ENCODE measurements at regions not wholly inside any gene's neighbourhood (a gene's known extent, or its start where the extent isn't known, plus 50 kb on each side); places are given as distances from the start of the nearest gene placed in this dataset.

DNA sequence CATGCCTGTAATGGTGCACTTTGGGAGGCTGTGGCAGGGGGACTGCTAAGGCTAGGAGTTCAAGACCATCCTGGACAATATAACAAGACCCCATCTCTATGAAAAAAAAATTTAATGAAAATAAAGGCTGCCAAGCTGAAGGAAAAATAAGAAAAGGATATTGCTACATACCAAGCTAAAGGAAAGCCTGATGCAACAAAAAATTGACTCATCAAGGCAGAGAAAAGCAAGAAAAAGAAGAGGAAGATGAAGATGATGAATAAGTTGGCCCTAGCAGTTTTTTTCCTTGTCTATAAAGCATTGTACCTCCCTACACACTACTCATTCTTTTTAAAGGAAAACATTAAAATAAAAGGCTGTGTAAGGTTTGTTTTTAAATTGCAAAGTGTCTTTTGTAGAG is 441.9 kb upstream of the MDFIC2 start:
- no peak overlapping the region for H3K9ac ChIP-seq (ENCODE audit: low read depth, low read length)
- H3K4me1 ChIP-seq (ENCODE audit: insufficient read depth, low read length): no peaks in the 10 kb centered on the region
- no peaks in the 10 kb centered on the region for H3K36me3 ChIP-seq (ENCODE audit: insufficient read depth, low read length)
- H3K27ac ChIP-seq (ENCODE audit: low read depth, low read length): no peak overlapping the region
- H3K4me3 ChIP-seq (ENCODE audit: low read length): no peak overlapping the region
- no peaks in the 10 kb centered on the region for H3K27me3 ChIP-seq (ENCODE audit: insufficient read depth, low read length)
- H3K9me3 ChIP-seq (ENCODE audit: insufficient read depth, low read depth, low read length): no peaks in the 10 kb centered on the region

DNA sequence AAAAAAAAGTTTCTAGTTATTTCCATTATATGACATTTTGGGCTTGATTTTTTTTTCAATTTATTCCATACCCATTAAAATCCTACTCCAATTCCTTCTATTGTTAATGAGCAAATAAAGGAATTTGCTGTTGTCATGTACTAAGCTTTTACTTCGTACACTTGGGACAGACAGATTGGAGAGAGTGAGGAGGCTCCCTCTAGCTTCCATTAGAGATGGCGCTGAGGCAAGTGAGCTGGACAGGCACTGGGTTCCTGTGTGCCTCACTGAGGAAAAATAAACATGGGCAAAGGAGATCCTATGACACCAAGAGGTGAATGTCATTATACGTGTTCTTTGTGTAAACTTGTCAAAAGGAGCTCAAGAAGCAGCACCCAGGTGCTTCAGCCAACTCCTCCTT is 441.1 kb upstream of the MDFIC2 start:
- no peak overlapping the region for H3K4me3 ChIP-seq (ENCODE audit: low read length)
- H3K9ac ChIP-seq (ENCODE audit: low read depth, low read length): no peak overlapping the region
- H3K27me3 ChIP-seq (ENCODE audit: insufficient read depth, low read length): no peaks in the 10 kb centered on the region
- H3K9me3 ChIP-seq (ENCODE audit: insufficient read depth, low read depth, low read length): no peaks in the 10 kb centered on the region
- WGBS: 86% methylated on average over 3 of the region's 3 CpGs
- no peak overlapping the region for H3K27ac ChIP-seq (ENCODE audit: low read depth, low read length)
- H3K36me3 ChIP-seq (ENCODE audit: insufficient read depth, low read length): no peaks in the 10 kb centered on the region
- H3K4me1 ChIP-seq (ENCODE audit: insufficient read depth, low read length): peaks cover 5% of the 10 kb centered on the region; the same call in 1 of the 2 replicates

DNA sequence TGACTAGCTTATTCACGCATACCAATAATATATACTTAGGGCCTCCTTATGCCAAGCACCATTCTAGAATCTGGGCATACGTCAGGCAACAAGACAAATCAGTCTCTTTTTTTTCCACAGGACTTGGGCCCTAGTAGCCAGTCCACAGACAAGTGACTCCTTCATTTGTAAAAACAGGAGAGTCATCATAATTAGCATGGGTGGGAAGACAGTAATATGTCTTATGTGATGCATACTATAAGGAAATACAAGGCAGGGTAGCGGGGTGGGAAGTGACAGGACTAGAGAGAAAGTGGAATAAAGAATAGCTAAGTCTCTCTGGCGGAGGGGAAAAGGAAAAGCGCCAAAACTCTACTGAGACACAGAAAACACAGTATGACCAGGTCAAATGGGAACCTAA is 439.6 kb upstream of the MDFIC2 start:
- no peak overlapping the region for H3K9ac ChIP-seq (ENCODE audit: low read depth, low read length)
- no peak overlapping the region for H3K27ac ChIP-seq (ENCODE audit: low read depth, low read length)
- no peaks in the 10 kb centered on the region for H3K36me3 ChIP-seq (ENCODE audit: insufficient read depth, low read length)
- WGBS: 93% methylated on average over 5 of the region's 5 CpGs
- no peaks in the 10 kb centered on the region for H3K27me3 ChIP-seq (ENCODE audit: insufficient read depth, low read length)
- H3K9me3 ChIP-seq (ENCODE audit: insufficient read depth, low read depth, low read length): no peaks in the 10 kb centered on the region
- peaks cover 8% of the 10 kb centered on the region for H3K4me1 ChIP-seq (ENCODE audit: insufficient read depth, low read length)
- no peak overlapping the region for H3K4me3 ChIP-seq (ENCODE audit: low read length)

DNA sequence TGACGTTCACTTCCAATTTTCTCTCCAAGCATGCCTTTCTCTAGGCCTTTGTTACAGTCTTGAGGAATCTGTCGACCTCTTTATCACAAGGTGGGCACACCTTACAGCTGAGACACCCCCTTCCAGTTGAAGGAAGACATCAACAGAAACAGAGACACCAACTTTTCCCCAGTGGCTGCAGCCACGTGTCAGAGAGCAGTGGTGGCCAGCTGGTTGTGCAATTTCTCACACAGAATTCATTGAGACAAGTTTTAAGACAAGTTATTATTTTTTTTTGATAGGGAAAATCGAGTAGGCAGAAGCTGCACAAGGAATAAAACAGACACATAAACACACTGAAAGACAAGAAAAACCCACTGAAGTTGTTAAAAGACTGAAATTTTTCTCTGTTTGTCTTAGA is 436.7 kb upstream of the MDFIC2 start:
- Histone ChIP-seq H3K27me3 (ENCODE audit: insufficient read depth, low read length) (no peaks in the 10 kb centered on the region), H3K4me1 (ENCODE audit: insufficient read depth, low read length) (peaks cover 8% of the 10 kb centered on the region), H3K9ac (ENCODE audit: low read depth, low read length) (no peak overlapping the region), H3K4me3 (ENCODE audit: low read length) (no peak overlapping the region), H3K9me3 (ENCODE audit: insufficient read depth, low read depth, low read length) (no peaks in the 10 kb centered on the region), H3K27ac (ENCODE audit: low read depth, low read length) (no peak overlapping the region), H3K36me3 (ENCODE audit: insufficient read depth, low read length) (no peaks in the 10 kb centered on the region)
- WGBS: 76% methylated on average over 3 of the region's 4 CpGs

DNA sequence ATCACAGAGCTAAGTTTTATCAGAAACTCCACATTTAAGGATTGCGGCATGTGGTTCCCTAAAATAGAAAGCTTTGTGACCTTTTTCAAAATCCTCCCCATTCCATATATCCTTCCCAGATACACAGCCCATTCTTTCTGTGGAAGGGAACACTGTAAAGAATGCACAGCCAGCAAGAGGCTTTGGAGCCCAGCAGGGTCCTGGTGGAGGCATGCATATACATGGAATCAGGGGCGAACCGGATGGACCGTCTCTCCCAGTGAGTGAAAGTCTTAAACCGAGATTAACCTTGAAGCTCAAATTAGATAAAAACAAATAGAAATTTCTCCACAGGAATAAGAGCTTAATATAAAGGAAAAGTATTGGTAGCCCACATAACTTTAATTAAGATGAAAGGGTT is 436.2 kb upstream of the MDFIC2 start:
- 80% methylated on average over 4 of the region's 5 CpGs for WGBS
- no peaks in the 10 kb centered on the region for H3K9me3 ChIP-seq (ENCODE audit: insufficient read depth, low read depth, low read length)
- no peaks in the 10 kb centered on the region for H3K27me3 ChIP-seq (ENCODE audit: insufficient read depth, low read length)
- H3K4me1 ChIP-seq (ENCODE audit: insufficient read depth, low read length): peaks cover 8% of the 10 kb centered on the region
- H3K4me3 ChIP-seq (ENCODE audit: low read length): no peak overlapping the region
- H3K9ac ChIP-seq (ENCODE audit: low read depth, low read length): no peak overlapping the region
- H3K36me3 ChIP-seq (ENCODE audit: insufficient read depth, low read length): no peaks in the 10 kb centered on the region
- H3K27ac ChIP-seq (ENCODE audit: low read depth, low read length): no peak overlapping the region

DNA sequence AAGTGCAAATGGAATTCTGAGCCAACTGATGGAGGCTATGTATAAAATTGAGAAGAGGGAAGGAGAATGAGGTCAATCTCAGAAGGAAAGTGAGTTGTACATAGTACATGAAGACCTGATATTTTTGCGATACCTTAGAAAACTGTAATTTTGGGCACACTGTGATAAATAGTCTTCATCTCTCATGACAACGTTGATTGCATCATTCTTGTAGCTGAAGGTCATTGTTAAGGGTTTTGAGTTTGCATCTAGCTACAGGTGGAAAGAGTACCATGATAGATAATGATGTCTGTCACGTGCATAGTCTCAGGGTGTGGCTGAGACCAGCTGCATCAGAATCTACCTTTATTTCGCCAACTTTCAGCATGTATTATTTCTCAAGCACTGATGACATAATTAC is 435.4 kb upstream of the MDFIC2 start:
- no peak overlapping the region for H3K4me3 ChIP-seq (ENCODE audit: low read length)
- no peak overlapping the region for H3K9ac ChIP-seq (ENCODE audit: low read depth, low read length)
- H3K9me3 ChIP-seq (ENCODE audit: insufficient read depth, low read depth, low read length): no peaks in the 10 kb centered on the region
- H3K27me3 ChIP-seq (ENCODE audit: insufficient read depth, low read length): no peaks in the 10 kb centered on the region
- 73% methylated on average over 4 of the region's 4 CpGs for WGBS
- no peaks in the 10 kb centered on the region for H3K36me3 ChIP-seq (ENCODE audit: insufficient read depth, low read length)
- H3K27ac ChIP-seq (ENCODE audit: low read depth, low read length): no peak overlapping the region
- peaks cover 8% of the 10 kb centered on the region for H3K4me1 ChIP-seq (ENCODE audit: insufficient read depth, low read length)

DNA sequence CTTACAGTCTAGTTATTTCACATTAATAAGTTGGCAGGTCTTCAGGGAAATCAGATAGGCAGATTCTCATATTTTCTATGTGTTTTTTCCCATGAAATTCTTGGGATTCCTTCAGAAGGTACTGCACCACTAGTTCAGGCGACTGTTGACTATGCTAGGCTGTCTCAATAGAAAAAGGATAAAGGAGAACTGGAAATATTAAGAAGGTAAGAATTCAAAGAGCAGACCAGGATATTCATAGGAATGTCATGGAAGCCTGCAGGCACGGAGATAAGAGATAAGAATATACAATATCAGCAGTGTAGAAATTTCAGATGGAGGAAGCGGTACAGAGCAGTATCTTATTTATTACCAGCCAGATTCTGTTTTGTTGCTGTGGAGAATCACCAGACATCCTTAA is 432.1 kb upstream of the MDFIC2 start:
- Histone ChIP-seq H3K4me3 (ENCODE audit: low read length) (no peak overlapping the region), H3K4me1 (ENCODE audit: insufficient read depth, low read length) (peaks cover 8% of the 10 kb centered on the region), H3K9me3 (ENCODE audit: insufficient read depth, low read depth, low read length) (no peaks in the 10 kb centered on the region), H3K27ac (ENCODE audit: low read depth, low read length) (no peak overlapping the region), H3K9ac (ENCODE audit: low read depth, low read length) (no peak overlapping the region), H3K27me3 (ENCODE audit: insufficient read depth, low read length) (no peaks in the 10 kb centered on the region), H3K36me3 (ENCODE audit: insufficient read depth, low read length) (no peaks in the 10 kb centered on the region)
- 97% methylated on average over 2 of the region's 3 CpGs for WGBS

DNA sequence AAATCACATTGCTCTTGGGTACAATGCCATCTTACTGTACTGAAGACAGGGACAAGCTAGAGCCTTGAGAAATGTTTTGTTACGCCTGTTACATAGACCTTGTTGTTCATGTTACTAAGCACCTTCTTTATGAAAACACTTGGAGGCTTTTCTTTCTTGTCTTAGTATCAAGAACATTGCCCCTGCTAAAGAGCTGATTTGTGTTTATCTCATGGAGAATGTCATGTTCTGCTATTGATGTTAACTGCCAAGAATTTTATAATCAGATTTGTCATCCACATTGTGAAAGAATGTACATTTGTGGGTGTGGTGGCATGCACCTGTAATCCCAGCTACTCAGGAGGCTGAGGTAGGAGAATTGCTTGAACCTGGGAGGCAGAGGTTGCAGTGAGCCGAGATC is 431.3 kb upstream of the MDFIC2 start:
- Histone ChIP-seq H3K27me3 (ENCODE audit: insufficient read depth, low read length) (no peaks in the 10 kb centered on the region), H3K9me3 (ENCODE audit: insufficient read depth, low read depth, low read length) (no peaks in the 10 kb centered on the region), H3K36me3 (ENCODE audit: insufficient read depth, low read length) (no peaks in the 10 kb centered on the region), H3K4me1 (ENCODE audit: insufficient read depth, low read length) (peaks cover 4% of the 10 kb centered on the region), H3K27ac (ENCODE audit: low read depth, low read length) (no peak overlapping the region), H3K4me3 (ENCODE audit: low read length) (no peak overlapping the region), H3K9ac (ENCODE audit: low read depth, low read length) (no peak overlapping the region)
- whole genome bisulfite sequencing: 100% methylated on average over 1 of the region's 2 CpGs

DNA sequence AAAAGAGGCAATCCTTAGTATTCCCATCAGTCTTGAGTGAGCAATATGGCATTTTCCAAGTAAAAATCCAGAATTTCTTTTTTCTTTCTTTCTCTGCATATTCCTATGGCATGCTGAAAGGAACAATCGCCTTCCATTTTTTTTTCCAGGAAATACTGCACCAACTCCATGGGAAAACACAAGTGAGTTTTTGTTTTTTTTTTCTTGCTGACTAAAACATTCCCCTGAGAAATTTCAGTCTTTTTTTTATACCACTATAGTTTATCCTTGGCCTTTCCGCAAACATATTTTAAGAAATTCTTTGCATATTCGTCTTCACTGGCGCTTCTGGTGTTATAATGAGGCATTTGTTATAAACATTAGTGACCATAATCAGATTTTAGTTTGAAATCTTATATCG is 429.6 kb upstream of the MDFIC2 start:
- WGBS: 92% methylated on average over 4 of the region's 5 CpGs
- no peaks in the 10 kb centered on the region for H3K9me3 ChIP-seq (ENCODE audit: insufficient read depth, low read depth, low read length)
- H3K36me3 ChIP-seq (ENCODE audit: insufficient read depth, low read length): no peaks in the 10 kb centered on the region
- H3K4me1 ChIP-seq (ENCODE audit: insufficient read depth, low read length): peaks cover 7% of the 10 kb centered on the region; the same call in 1 of the 2 replicates
- no peak overlapping the region for H3K27ac ChIP-seq (ENCODE audit: low read depth, low read length)
- no peak overlapping the region for H3K9ac ChIP-seq (ENCODE audit: low read depth, low read length)
- no peaks in the 10 kb centered on the region for H3K27me3 ChIP-seq (ENCODE audit: insufficient read depth, low read length)
- no peak overlapping the region for H3K4me3 ChIP-seq (ENCODE audit: low read length)

DNA sequence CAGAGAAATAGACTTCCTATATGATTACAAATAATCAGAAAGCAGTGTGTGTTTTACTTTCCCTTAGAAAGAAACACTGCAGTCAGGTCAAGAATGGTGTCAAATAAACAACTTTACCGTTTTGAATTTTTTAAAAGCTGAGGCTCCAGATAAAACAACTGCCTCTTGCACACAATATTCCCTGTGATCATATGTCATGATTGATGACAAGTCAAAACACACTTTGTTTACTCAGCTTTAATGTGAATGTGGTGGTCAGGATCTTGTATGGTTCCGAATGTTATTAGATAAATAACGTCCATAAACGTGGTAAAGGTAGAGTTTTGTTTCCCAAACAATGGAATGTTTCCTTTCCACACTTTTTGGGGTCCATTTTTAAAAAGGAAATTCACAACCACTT is 428.4 kb upstream of the MDFIC2 start:
- H3K4me3 ChIP-seq (ENCODE audit: low read length): no peak overlapping the region
- H3K4me1 ChIP-seq (ENCODE audit: insufficient read depth, low read length): peaks cover 7% of the 10 kb centered on the region; the same call in 1 of the 2 replicates
- H3K27ac ChIP-seq (ENCODE audit: low read depth, low read length): no peak overlapping the region
- H3K27me3 ChIP-seq (ENCODE audit: insufficient read depth, low read length): no peaks in the 10 kb centered on the region
- 93% methylated on average over 4 of the region's 4 CpGs for WGBS
- H3K9me3 ChIP-seq (ENCODE audit: insufficient read depth, low read depth, low read length): no peaks in the 10 kb centered on the region
- no peaks in the 10 kb centered on the region for H3K36me3 ChIP-seq (ENCODE audit: insufficient read depth, low read length)
- no peak overlapping the region for H3K9ac ChIP-seq (ENCODE audit: low read depth, low read length)

DNA sequence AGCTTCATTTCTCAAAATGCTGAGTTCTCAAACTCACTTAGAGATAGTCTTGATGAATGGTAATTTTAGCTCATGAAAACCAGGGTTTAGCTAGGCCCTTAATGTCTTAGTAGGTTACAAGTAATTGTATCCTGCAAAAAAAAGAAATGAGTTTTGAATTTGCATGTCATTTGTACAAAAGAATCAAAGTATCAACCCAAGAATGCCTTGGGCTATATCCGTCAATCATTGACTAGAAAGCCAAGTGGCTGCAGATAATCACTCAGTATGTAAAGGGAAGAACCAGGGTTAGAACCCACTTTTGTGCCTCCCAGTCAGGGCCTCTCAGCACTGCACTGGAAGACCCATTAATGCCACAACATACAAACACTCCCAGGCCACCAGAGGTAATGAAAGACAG is 427.6 kb upstream of the MDFIC2 start:
- Histone ChIP-seq H3K27me3 (ENCODE audit: insufficient read depth, low read length) (no peaks in the 10 kb centered on the region), H3K4me3 (ENCODE audit: low read length) (no peak overlapping the region), H3K9me3 (ENCODE audit: insufficient read depth, low read depth, low read length) (no peaks in the 10 kb centered on the region), H3K36me3 (ENCODE audit: insufficient read depth, low read length) (no peaks in the 10 kb centered on the region), H3K9ac (ENCODE audit: low read depth, low read length) (no peak overlapping the region), H3K4me1 (ENCODE audit: insufficient read depth, low read length) (peaks cover 7% of the 10 kb centered on the region; the same call in 1 of the 2 replicates), H3K27ac (ENCODE audit: low read depth, low read length) (no peak overlapping the region)
- WGBS: 92% methylated on average over 1 of the region's 1 CpG

DNA sequence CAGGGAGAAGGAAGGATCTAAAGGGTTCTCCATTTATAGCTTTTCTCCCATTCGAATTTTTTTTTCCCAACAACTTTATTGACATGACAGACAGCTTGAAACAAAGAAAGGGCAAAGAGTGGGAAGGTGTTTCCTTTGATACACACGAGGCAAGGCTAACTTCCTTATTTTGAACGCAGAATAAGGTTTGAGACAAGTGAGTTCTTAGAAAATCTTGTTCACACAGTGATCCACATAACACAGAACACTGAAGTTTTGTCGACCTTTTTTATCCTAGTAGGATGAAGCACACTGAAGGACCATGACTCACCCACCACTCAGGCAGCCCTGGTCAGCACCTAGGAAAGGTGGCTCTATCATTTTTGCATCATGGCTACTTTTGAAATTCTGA is 425.8 kb upstream of the MDFIC2 start:
- Histone ChIP-seq H3K9ac (ENCODE audit: low read depth, low read length) (no peak overlapping the region), H3K4me3 (ENCODE audit: low read length) (no peak overlapping the region), H3K36me3 (ENCODE audit: insufficient read depth, low read length) (no peaks in the 10 kb centered on the region), H3K4me1 (ENCODE audit: insufficient read depth, low read length) (peaks cover 7% of the 10 kb centered on the region; the same call in 1 of the 2 replicates), H3K27me3 (ENCODE audit: insufficient read depth, low read length) (no peaks in the 10 kb centered on the region), H3K9me3 (ENCODE audit: insufficient read depth, low read depth, low read length) (no peaks in the 10 kb centered on the region), H3K27ac (ENCODE audit: low read depth, low read length) (no peak overlapping the region)
- 73% methylated on average over 4 of the region's 4 CpGs for WGBS

Measured in HUES64 (cell line).